MM.1S (cell line): ENCODE measurements at regions not wholly inside any gene's neighbourhood (a gene's known extent, or its start where the extent isn't known, plus 50 kb on each side); places are given as distances from the start of the nearest gene placed in this dataset.
"Not testable (repeated sequence)": the region's sequence is repeated elsewhere in the genome, so short reads cannot be mapped to it uniquely, and the experiment has no call there.

ENCODE experiments used
- DNase-seq: peaks from one replicate; pipeline ENCODE4 v3.0.0-alpha.2; 2015
- H2AFZ ChIP-seq: fragments of 300-600 bp; sonication (generic); 2 replicates; pipeline ENCODE4 v1.6.0; 2016; ENCODE audit warnings: antibody characterized with exemption, low read length
- H3F3A ChIP-seq: fragments of 300-600 bp; sonication (generic); 2 replicates; pipeline ENCODE4 v1.6.1; 2016; ENCODE audit warnings: mild to moderate bottlenecking, antibody characterized with exemption, low read length, moderate library complexity, mixed read lengths; ENCODE audit not compliant: insufficient read depth
- H3K27ac ChIP-seq: fragments of 300-600 bp; sonication (generic); 2 replicates; pipeline ENCODE4 v1.5.1; 2016; ENCODE audit warnings: mild to moderate bottlenecking, low read length
- H3K27me3 ChIP-seq: fragments of 300-600 bp; sonication (generic); replicated peaks from 2 replicates; pipeline ENCODE4 v1.6.0; 2016; ENCODE audit warnings: low read length; ENCODE audit not compliant: insufficient read depth
- H3K36me3 ChIP-seq: fragments of 300-600 bp; sonication (generic); replicated peaks from 2 replicates; pipeline ENCODE4 v1.6.1; 2016; ENCODE audit warnings: mild to moderate bottlenecking, low read length, mixed read lengths; ENCODE audit not compliant: insufficient read depth
- H3K4me1 ChIP-seq: fragments of 300-600 bp; sonication (generic); 2 replicates; pipeline ENCODE4 v1.6.1; 2016; ENCODE audit warnings: low read length, mixed read lengths
- H3K4me2 ChIP-seq: fragments of 300-600 bp; sonication (generic); 2 replicates; pipeline ENCODE4 v1.6.0; 2016; ENCODE audit warnings: low read depth, low read length
- H3K4me3 ChIP-seq: fragments of 300-600 bp; sonication (generic); 2 replicates; pipeline ENCODE4 v1.5.1; 2016; ENCODE audit warnings: low read length, mixed read lengths
- H3K79me2 ChIP-seq: fragments of 300-600 bp; sonication (generic); 2 replicates; pipeline ENCODE4 v1.6.1; 2016; ENCODE audit warnings: mixed run types, low read length, mixed read lengths
- H3K9ac ChIP-seq: fragments of 300-600 bp; sonication (generic); 2 replicates; pipeline ENCODE4 v1.6.1; 2016; ENCODE audit warnings: low read length, mixed read lengths
- H3K9me2 ChIP-seq: fragments of 300-600 bp; sonication (generic); replicated peaks from 2 replicates; pipeline ENCODE4 v1.6.1; 2016; ENCODE audit warnings: mild to moderate bottlenecking, low read length, mixed read lengths; ENCODE audit not compliant: insufficient read depth
- H3K9me3 ChIP-seq: fragments of 300-600 bp; sonication (generic); replicated peaks from 2 replicates; pipeline ENCODE4 v1.6.1; 2016; ENCODE audit warnings: mild to moderate bottlenecking, low read length, mixed read lengths; ENCODE audit not compliant: insufficient read depth
- H4K20me1 ChIP-seq: fragments of 300-600 bp; sonication (generic); 2 replicates; pipeline ENCODE4 v1.6.1; 2016; ENCODE audit warnings: mild to moderate bottlenecking, low read length, moderate library complexity, mixed read lengths; ENCODE audit not compliant: insufficient read depth
- EZH2 ChIP-seq: fragments of 300-600 bp; sonication (generic); optimal IDR thresholded peaks from 2 replicates; pipeline ENCODE3; 2017; ENCODE audit warnings: low read depth, mild to moderate bottlenecking, antibody characterized with exemption, low read length, mixed read lengths
- EZH2phosphoT487 ChIP-seq: fragments of 300-600 bp; sonication (generic); IDR thresholded peaks from 2 replicates; pipeline ENCODE4 v1.6.1; 2018; ENCODE audit warnings: antibody characterized with exemption, low read length
- TF ChIP-seq, protein P1 (sequence below): fragments of 300-600 bp; sonication (generic); IDR thresholded peaks from 2 replicates; pipeline ENCODE4 v1.5.1; 2016; ENCODE audit warnings: antibody characterized with exemption, low read length, mixed read lengths

DNA sequence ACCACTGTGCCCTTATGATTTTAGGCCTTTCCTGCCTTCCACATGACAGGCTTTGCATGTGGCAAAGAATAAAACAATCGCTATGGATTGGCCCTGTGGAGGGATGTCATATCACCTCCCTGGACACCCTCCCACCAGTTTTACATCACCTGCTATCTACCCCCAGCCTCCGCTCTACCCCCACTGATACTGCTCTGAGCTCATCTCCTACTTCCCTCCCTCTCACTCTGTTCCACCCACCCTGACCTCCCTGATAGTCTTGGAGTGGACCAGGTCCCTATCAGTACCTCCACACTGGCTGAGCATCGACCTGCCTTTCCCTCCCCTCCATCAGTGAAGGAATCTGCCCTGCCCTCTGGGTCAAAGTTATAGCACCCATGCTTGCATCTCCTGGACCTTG, 91.8 kb upstream of the FOXN3 start:
- H3K4me3 ChIP-seq: no peak overlapping the region
- no peaks in the 10 kb centered on the region for H4K20me1 ChIP-seq
- no peaks in the 10 kb centered on the region for H3K9me2 ChIP-seq
- no peaks in the 10 kb centered on the region for H3K79me2 ChIP-seq
- H3F3A ChIP-seq: no peaks in the 10 kb centered on the region
- no peak overlapping the region for H2AFZ ChIP-seq
- TF ChIP-seq EZH2 (no peak), EZH2phosphoT487 (no peak)
- TF ChIP-seq, protein P1, sequence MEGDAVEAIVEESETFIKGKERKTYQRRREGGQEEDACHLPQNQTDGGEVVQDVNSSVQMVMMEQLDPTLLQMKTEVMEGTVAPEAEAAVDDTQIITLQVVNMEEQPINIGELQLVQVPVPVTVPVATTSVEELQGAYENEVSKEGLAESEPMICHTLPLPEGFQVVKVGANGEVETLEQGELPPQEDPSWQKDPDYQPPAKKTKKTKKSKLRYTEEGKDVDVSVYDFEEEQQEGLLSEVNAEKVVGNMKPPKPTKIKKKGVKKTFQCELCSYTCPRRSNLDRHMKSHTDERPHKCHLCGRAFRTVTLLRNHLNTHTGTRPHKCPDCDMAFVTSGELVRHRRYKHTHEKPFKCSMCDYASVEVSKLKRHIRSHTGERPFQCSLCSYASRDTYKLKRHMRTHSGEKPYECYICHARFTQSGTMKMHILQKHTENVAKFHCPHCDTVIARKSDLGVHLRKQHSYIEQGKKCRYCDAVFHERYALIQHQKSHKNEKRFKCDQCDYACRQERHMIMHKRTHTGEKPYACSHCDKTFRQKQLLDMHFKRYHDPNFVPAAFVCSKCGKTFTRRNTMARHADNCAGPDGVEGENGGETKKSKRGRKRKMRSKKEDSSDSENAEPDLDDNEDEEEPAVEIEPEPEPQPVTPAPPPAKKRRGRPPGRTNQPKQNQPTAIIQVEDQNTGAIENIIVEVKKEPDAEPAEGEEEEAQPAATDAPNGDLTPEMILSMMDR: no peak
- no peak overlapping the region for H3K4me2 ChIP-seq
- H3K9ac ChIP-seq: no peak overlapping the region
- DNase-seq: no peak
- H3K27ac ChIP-seq: no peak overlapping the region
- no peaks in the 10 kb centered on the region for H3K27me3 ChIP-seq
- no peaks in the 10 kb centered on the region for H3K36me3 ChIP-seq
- no peaks in the 10 kb centered on the region for H3K9me3 ChIP-seq
- no peaks in the 10 kb centered on the region for H3K4me1 ChIP-seq

DNA sequence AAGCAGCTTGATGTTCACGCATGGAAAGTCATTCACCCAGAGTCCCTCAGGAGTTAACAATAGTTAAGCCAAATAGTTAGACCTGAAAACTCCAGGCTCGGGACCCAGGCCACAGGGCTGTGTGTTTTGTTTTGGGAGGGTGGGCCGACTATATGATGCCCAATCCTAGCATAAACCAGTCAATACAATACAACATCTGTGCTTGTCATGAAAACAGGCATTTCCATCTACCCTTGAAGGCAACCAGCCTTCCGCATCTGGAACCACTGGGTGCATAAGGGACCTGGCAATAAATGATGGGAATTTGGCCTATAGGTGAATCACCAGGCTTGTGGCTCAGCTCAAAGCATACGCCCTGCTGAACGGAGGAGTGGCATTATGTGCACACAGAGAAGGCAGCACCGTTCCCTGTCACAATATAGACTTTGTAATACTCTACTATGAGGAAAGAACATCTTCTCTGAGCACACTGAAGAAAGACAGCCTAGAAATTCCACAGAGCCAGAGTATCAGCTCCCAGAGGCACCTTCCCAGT, 91.0 kb upstream of the FOXN3 start:
- H3K9me3 ChIP-seq: no peaks in the 10 kb centered on the region
- H3K4me1 ChIP-seq: no peaks in the 10 kb centered on the region
- no peaks in the 10 kb centered on the region for H3F3A ChIP-seq
- H3K27ac ChIP-seq: no peak overlapping the region
- H3K9ac ChIP-seq: no peak overlapping the region
- H3K79me2 ChIP-seq: no peaks in the 10 kb centered on the region
- H3K4me2 ChIP-seq: no peak overlapping the region
- TF ChIP-seq, protein P1: no peak
- no peak for TF ChIP-seq EZH2phosphoT487
- TF ChIP-seq EZH2: no peak
- no peak overlapping the region for H2AFZ ChIP-seq
- H3K9me2 ChIP-seq: no peaks in the 10 kb centered on the region
- H3K27me3 ChIP-seq: no peaks in the 10 kb centered on the region
- H4K20me1 ChIP-seq: no peaks in the 10 kb centered on the region
- no peak for DNase-seq
- H3K4me3 ChIP-seq: no peak overlapping the region
- no peaks in the 10 kb centered on the region for H3K36me3 ChIP-seq

DNA sequence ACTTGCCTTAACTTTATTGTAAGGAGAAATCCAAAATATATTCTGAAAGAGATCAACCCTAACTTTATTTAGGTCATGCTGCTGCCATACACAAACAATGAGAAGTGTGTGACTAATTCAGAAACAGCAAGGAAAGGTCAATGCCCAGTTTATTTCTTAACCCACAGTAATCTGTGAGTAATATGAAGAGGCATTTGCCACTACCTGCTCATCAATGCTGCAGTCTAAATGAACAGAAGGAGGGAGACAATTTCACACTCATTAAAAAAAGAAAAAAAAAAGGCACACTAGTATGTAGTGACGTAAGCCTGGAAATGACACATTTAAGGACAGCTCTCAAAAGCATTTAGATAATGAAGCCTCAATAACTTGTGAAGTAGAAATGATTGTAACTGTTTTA, 90.5 kb upstream of the FOXN3 start:
- H3K4me1 ChIP-seq: no peaks in the 10 kb centered on the region
- H3K36me3 ChIP-seq: no peaks in the 10 kb centered on the region
- H4K20me1 ChIP-seq: no peaks in the 10 kb centered on the region
- no peak overlapping the region for H3K4me2 ChIP-seq
- H3K4me3 ChIP-seq: no peak overlapping the region
- no peaks in the 10 kb centered on the region for H3K79me2 ChIP-seq
- TF ChIP-seq EZH2phosphoT487 (no peak), EZH2 (no peak)
- TF ChIP-seq, protein P1: no peak
- no peaks in the 10 kb centered on the region for H3K9me2 ChIP-seq
- no peak overlapping the region for H3K9ac ChIP-seq
- no peak for DNase-seq
- H3K9me3 ChIP-seq: no peaks in the 10 kb centered on the region
- no peak overlapping the region for H2AFZ ChIP-seq
- no peaks in the 10 kb centered on the region for H3K27me3 ChIP-seq
- no peaks in the 10 kb centered on the region for H3F3A ChIP-seq
- H3K27ac ChIP-seq: no peak overlapping the region

DNA sequence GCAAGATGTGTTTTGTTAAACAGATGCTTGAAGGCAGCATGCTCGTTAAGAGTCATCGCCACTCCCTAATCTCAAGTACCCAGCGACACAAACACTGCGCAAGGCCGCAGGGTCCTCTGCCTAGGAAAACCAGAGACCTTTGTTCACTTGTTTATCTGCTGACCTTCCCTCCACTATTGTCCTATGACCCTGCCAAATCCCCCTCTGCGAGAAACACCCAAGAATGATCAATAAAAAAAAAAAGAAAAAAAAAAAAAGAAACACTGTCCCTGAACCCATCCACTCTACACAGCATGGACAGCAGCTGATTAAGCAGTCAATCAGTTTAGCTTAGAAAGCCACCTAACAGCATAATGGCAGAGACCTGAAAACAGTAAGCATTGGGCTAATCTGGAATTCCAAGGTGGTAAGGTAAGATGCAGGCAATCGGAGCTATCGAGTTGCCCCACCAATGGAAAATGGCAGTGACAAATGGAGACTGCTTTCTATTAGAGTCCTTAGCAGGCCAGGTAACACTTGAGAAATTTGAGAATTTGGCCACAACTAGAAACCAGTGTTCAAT, 89.9 kb upstream of the FOXN3 start:
- H2AFZ ChIP-seq, H3K4me2 ChIP-seq, H3K9me3 ChIP-seq: not testable (repeated sequence)

More for the DNA sequence above, 89.9 kb upstream of the FOXN3 start:
- H4K20me1 ChIP-seq, H3K4me3 ChIP-seq, DNase-seq, H3K9me2 ChIP-seq, H3K27ac ChIP-seq, H3K9ac ChIP-seq, H3K79me2 ChIP-seq, H3K27me3 ChIP-seq, H3K4me1 ChIP-seq, H3F3A ChIP-seq, H3K36me3 ChIP-seq: not testable (repeated sequence)
